HEK293 (cell line): ENCODE measurements at regions not wholly inside any gene's neighbourhood (a gene's known extent, or its start where the extent isn't known, plus 50 kb on each side); places are given as distances from the start of the nearest gene placed in this dataset.
A peak's percentile ranks its signal among the peaks of the same experiment; 100 is the strongest.

Experiments used
- CTCF ChIA-PET: fragments of 350-600 bp; formaldehyde crosslinking; extraction: SDS; loops from one replicate; lab custom pipeline; 2021; ENCODE audit warnings: antibody characterized with exemption; lab: Yijun Ruan, JAX
- POLR2A ChIA-PET: fragments of 300-600 bp; formaldehyde crosslinking; extraction: SDS; loops from one replicate; lab custom pipeline; 2020; ENCODE audit warnings: antibody characterized with exemption, inconsistent platforms; lab: Yijun Ruan, JAX
- H3K27ac ChIP-seq: fragments of 200-500 bp; sonication (Bioruptor generic); 2 replicates; pipeline ENCODE4 v1.5.1; 2014; ENCODE audit warnings: low read depth, low read length, control low read depth, inconsistent platforms; ENCODE audit errors: extremely low read depth
- H3K36me3 ChIP-seq, 2 experiments: fragments of 200-500 bp in 1 of 2; sonication (Bioruptor generic) in 1 of 2; 1 replicate in 1 of 2; 2 replicates in 1 of 2; pipeline ENCODE4 v1.5.1; 2014 to 2017; ENCODE audit warnings: inconsistent platforms in 2 of 2, low read length in 2 of 2; ENCODE audit not compliant: control insufficient read depth in 2 of 2, insufficient read depth in 1 of 2
- H3K4me1 ChIP-seq: fragments of 200-500 bp; sonication (Bioruptor generic); 2 replicates; pipeline ENCODE4 v1.5.1; 2014; ENCODE audit warnings: mild to moderate bottlenecking, low read length, inconsistent platforms; ENCODE audit not compliant: control insufficient read depth, insufficient read depth
- H3K4me3 ChIP-seq: 2 replicates; pipeline ENCODE4 v1.5.1; 2011; ENCODE audit warnings: low read depth, mild to moderate bottlenecking, control low read depth, low read length, moderate library complexity
- H3K9me3 ChIP-seq: fragments of 200-500 bp; sonication (Bioruptor generic); 2 replicates; pipeline ENCODE4 v1.5.1; 2014; ENCODE audit warnings: low read depth, low read length, inconsistent platforms; ENCODE audit not compliant: control insufficient read depth, insufficient read depth
- BCL11B ChIP-seq: fragments of 450-650 bp; formaldehyde crosslinking; IDR thresholded peaks from 2 replicates; pipeline ENCODE4 v1.5.1; 2016; ENCODE audit warnings: low read depth, missing biosample characterization, missing genetic modification characterization
- FEZF1 ChIP-seq: fragments of 450-650 bp; formaldehyde crosslinking; IDR thresholded peaks from 2 replicates; pipeline ENCODE4 v1.5.1; 2016; ENCODE audit warnings: missing biosample characterization, missing genetic modification characterization
- GLI4 ChIP-seq: fragments of 450-650 bp; formaldehyde crosslinking; IDR thresholded peaks from 2 replicates; pipeline ENCODE4 v1.5.1; 2016; ENCODE audit warnings: missing biosample characterization, missing genetic modification characterization
- KLF10 ChIP-seq: fragments of 450-650 bp; IDR thresholded peaks from 2 replicates; pipeline ENCODE4 v1.5.1; 2018; ENCODE audit warnings: missing biosample characterization, mild to moderate bottlenecking, missing genetic modification characterization
- KLF7 ChIP-seq: fragments of 450-650 bp; formaldehyde crosslinking; IDR thresholded peaks from 2 replicates; pipeline ENCODE4 v1.5.1; 2016; ENCODE audit warnings: missing biosample characterization, missing genetic modification characterization, borderline replicate concordance
- KLF9 ChIP-seq: fragments of 450-650 bp; formaldehyde crosslinking; IDR thresholded peaks from 2 replicates; pipeline ENCODE4 v1.5.1; 2016; ENCODE audit warnings: missing biosample characterization, missing genetic modification characterization, low read depth
- MYNN ChIP-seq: fragments of 450-650 bp; formaldehyde crosslinking; IDR thresholded peaks from 2 replicates; pipeline ENCODE4 v1.5.1; 2016; ENCODE audit warnings: missing biosample characterization, missing genetic modification characterization, borderline replicate concordance
- MZF1 ChIP-seq: fragments of 450-650 bp; formaldehyde crosslinking; IDR thresholded peaks from 2 replicates; pipeline ENCODE4 v1.5.1; 2017; ENCODE audit warnings: missing biosample characterization, missing genetic modification characterization, borderline replicate concordance
- PRDM1 ChIP-seq: fragments of 450-650 bp; formaldehyde crosslinking; IDR thresholded peaks from 2 replicates; pipeline ENCODE4; 2016; ENCODE audit warnings: missing biosample characterization, missing genetic modification characterization
- RBAK ChIP-seq: fragments of 450-650 bp; formaldehyde crosslinking; IDR thresholded peaks from 2 replicates; pipeline ENCODE4 v1.5.1; 2016; ENCODE audit warnings: missing biosample characterization, missing genetic modification characterization
- SCRT1 ChIP-seq: fragments of 450-650 bp; formaldehyde crosslinking; IDR thresholded peaks from 2 replicates; pipeline ENCODE4 v1.5.1; 2016; ENCODE audit warnings: missing biosample characterization, missing genetic modification characterization, borderline replicate concordance
- SCRT2 ChIP-seq: fragments of 450-650 bp; formaldehyde crosslinking; IDR thresholded peaks from 2 replicates; pipeline ENCODE4 v1.5.1; 2016; ENCODE audit warnings: missing biosample characterization, missing genetic modification characterization
- SETDB1 ChIP-seq: IDR thresholded peaks from one replicate; pipeline ENCODE4 v1.6.1; 2017; ENCODE audit warnings: mild to moderate bottlenecking, low read length, moderate library complexity, mixed read lengths; ENCODE audit not compliant: insufficient read length
- SP3 ChIP-seq: fragments of 450-650 bp; formaldehyde crosslinking; IDR thresholded peaks from 2 replicates; pipeline ENCODE4 v1.5.1; 2016; ENCODE audit warnings: missing biosample characterization, missing genetic modification characterization
- WT1 ChIP-seq: fragments of 450-650 bp; formaldehyde crosslinking; IDR thresholded peaks from 2 replicates; pipeline ENCODE4 v1.5.1; 2016; ENCODE audit warnings: missing biosample characterization, missing genetic modification characterization
- ZBTB1 ChIP-seq: fragments of 450-650 bp; formaldehyde crosslinking; IDR thresholded peaks from 2 replicates; pipeline ENCODE4 v1.5.1; 2016; ENCODE audit warnings: missing biosample characterization, missing genetic modification characterization
- ZNF138 ChIP-seq: fragments of 450-650 bp; formaldehyde crosslinking; IDR thresholded peaks from 2 replicates; pipeline ENCODE4 v1.5.1; 2016; ENCODE audit warnings: missing biosample characterization, missing genetic modification characterization, borderline replicate concordance
- ZNF140 ChIP-seq: fragments of 450-650 bp; formaldehyde crosslinking; IDR thresholded peaks from 2 replicates; pipeline ENCODE4 v1.5.1; 2016; ENCODE audit warnings: missing biosample characterization, missing genetic modification characterization
- ZNF146 ChIP-seq: fragments of 450-650 bp; formaldehyde crosslinking; IDR thresholded peaks from 2 replicates; pipeline ENCODE4 v1.5.1; 2016; ENCODE audit warnings: missing biosample characterization, missing genetic modification characterization
- ZNF221 ChIP-seq: fragments of 450-650 bp; formaldehyde crosslinking; IDR thresholded peaks from 2 replicates; pipeline ENCODE4 v1.5.1; 2017; ENCODE audit warnings: missing biosample characterization, missing genetic modification characterization, borderline replicate concordance
- ZNF292 ChIP-seq: fragments of 450-650 bp; formaldehyde crosslinking; IDR thresholded peaks from 2 replicates; pipeline ENCODE4 v1.5.1; 2016; ENCODE audit warnings: low read depth, missing biosample characterization, missing genetic modification characterization, borderline replicate concordance
- ZNF311 ChIP-seq: fragments of 450-650 bp; formaldehyde crosslinking; IDR thresholded peaks from 2 replicates; pipeline ENCODE4 v1.5.1; 2017; ENCODE audit warnings: missing biosample characterization, missing genetic modification characterization, borderline replicate concordance
- ZNF391 ChIP-seq: fragments of 450-650 bp; formaldehyde crosslinking; IDR thresholded peaks from 2 replicates; pipeline ENCODE4 v1.5.1; 2016; ENCODE audit warnings: low read depth, missing biosample characterization, missing genetic modification characterization, borderline replicate concordance
- ZNF449 ChIP-seq: fragments of 450-650 bp; formaldehyde crosslinking; IDR thresholded peaks from 2 replicates; pipeline ENCODE4 v1.5.1; 2017; ENCODE audit warnings: missing biosample characterization, mild to moderate bottlenecking, missing genetic modification characterization, moderate library complexity
- ZNF571 ChIP-seq: fragments of 450-650 bp; formaldehyde crosslinking; IDR thresholded peaks from 2 replicates; pipeline ENCODE4 v1.5.0; 2017; ENCODE audit warnings: missing biosample characterization, missing genetic modification characterization
- ZNF664 ChIP-seq: fragments of 450-650 bp; formaldehyde crosslinking; IDR thresholded peaks from 2 replicates; pipeline ENCODE4 v1.5.1; 2016; ENCODE audit warnings: missing biosample characterization, missing genetic modification characterization
- ZNF76 ChIP-seq: fragments of 450-650 bp; formaldehyde crosslinking; IDR thresholded peaks from 2 replicates; pipeline ENCODE4; 2016; ENCODE audit warnings: low read depth, missing biosample characterization, missing genetic modification characterization, borderline replicate concordance
- ZSCAN23 ChIP-seq: fragments of 450-650 bp; formaldehyde crosslinking; IDR thresholded peaks from 2 replicates; pipeline ENCODE4 v1.5.1; 2016; ENCODE audit warnings: missing biosample characterization, missing genetic modification characterization
- TF ChIP-seq, protein P1 (sequence below): fragments of 450-650 bp; formaldehyde crosslinking; IDR thresholded peaks from 2 replicates; pipeline ENCODE4 v1.5.1; 2016; ENCODE audit warnings: missing biosample characterization, missing genetic modification characterization

- POLR2A ChIA-PET, result no interaction called here
- TF ChIP-seq, protein P1, sequence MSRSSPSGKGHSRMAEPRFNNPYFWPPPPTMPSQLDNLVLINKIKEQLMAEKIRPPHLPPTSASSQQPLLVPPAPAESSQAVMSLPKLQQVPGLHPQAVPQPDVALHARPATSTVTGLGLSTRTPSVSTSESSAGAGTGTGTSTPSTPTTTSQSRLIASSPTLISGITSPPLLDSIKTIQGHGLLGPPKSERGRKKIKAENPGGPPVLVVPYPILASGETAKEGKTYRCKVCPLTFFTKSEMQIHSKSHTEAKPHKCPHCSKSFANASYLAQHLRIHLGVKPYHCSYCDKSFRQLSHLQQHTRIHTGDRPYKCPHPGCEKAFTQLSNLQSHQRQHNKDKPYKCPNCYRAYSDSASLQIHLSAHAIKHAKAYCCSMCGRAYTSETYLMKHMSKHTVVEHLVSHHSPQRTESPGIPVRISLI, result no peak
- TF ChIP-seq MYNN (tag by site-specific recombination) (no peak), ZNF76 (tag by site-specific recombination) (no peak), FEZF1 (no peak), ZNF138 (no peak), KLF10 (tag by site-specific recombination) (no peak), GLI4 (tag by site-specific recombination) (no peak), ZSCAN23 (tag by site-specific recombination) (no peak), MZF1 (tag by site-specific recombination) (no peak), SP3 (tag by site-specific recombination) (no peak), ZBTB1 (no peak), WT1 (tag by site-specific recombination) (no peak), ZNF146 (no peak), BCL11B (tag by site-specific recombination) (no peak), KLF7 (tag by site-specific recombination) (no peak), ZNF571 (tag by site-specific recombination) (no peak), ZNF664 (tag by site-specific recombination) (no peak)
- Histone ChIP-seq H3K27ac (no peak overlapping the region), H3K4me3 (no peak overlapping the region), H3K36me3 (no peaks in the 10 kb centered on the region), H3K4me1 (peaks cover 4% of the 10 kb centered on the region; the same call in 1 of the 2 replicates), H3K9me3 (no peaks in the 10 kb centered on the region)
- CTCF ChIA-PET, result no interaction called here
Measured at GRCh38 chr17:62887437-62887836, 78.6 kb upstream of the TANC2 start.

GRCh38 chr17:62884781-62885180, 76.7 kb upstream of the MARCHF10 start:
- no peak overlapping the region for H3K4me3 ChIP-seq
- H3K4me1 ChIP-seq, result no peaks in the 10 kb centered on the region
- H3K27ac ChIP-seq, result no peak overlapping the region
- H3K9me3 ChIP-seq, result no peaks in the 10 kb centered on the region
- no peaks in the 10 kb centered on the region for H3K36me3 ChIP-seq
- TF ChIP-seq RBAK (tag by site-specific recombination) (no peak), PRDM1 (tag by site-specific recombination) (no peak), ZNF449 (tag by site-specific recombination) (no peak), ZNF311 (tag by site-specific recombination) (no peak)
- ChIA-PET POLR2A (no interaction called here), CTCF (no interaction called here)

- no peaks in the 10 kb centered on the region for H3K4me1 ChIP-seq
- no peaks in the 10 kb centered on the region for H3K9me3 ChIP-seq
- no peaks in the 10 kb centered on the region for H3K36me3 ChIP-seq
- H3K4me3 ChIP-seq, result no peak overlapping the region
- CTCF ChIA-PET, result interaction anchor here (0.7 kb wide), 1 partner anchor 54 kb away, joined by 3 read pairs; no protein-coding TSS in a partner anchor
- TF ChIP-seq SCRT1 (tag by site-specific recombination), result no peak
- no peak for TF ChIP-seq ZNF292 (tag by site-specific recombination)
- TF ChIP-seq ZNF391 (tag by site-specific recombination), result no peak
- peak; percentile 37; the same call in 1 of the 2 replicates for TF ChIP-seq ZNF140 (tag by site-specific recombination)
- no peak for TF ChIP-seq ZBTB1
- TF ChIP-seq KLF9 (tag by site-specific recombination), result no peak
- TF ChIP-seq SCRT2 (tag by site-specific recombination), result no peak
- TF ChIP-seq ZNF221 (tag by site-specific recombination), result no peak
- peak; percentile 36 for TF ChIP-seq SETDB1
- no peak overlapping the region for H3K27ac ChIP-seq
- POLR2A ChIA-PET, result no interaction called here
Measured at GRCh38 chr17:62882878-62883277, 74.8 kb upstream of the MARCHF10 start.
